H9 (cell line): ENCODE measurements at regions not wholly inside any gene's neighbourhood (a gene's known extent, or its start where the extent isn't known, plus 50 kb on each side); places are given as distances from the start of the nearest gene placed in this dataset.

Source experiments
- DNase-seq: peaks from one replicate; pipeline ENCODE4 v3.0.0-alpha.2; 2017
- H2AFZ ChIP-seq: one replicate; pipeline ENCODE4 v1.6.1; 2013; ENCODE audit warnings: mild to moderate bottlenecking, low read length, control low read depth, moderate library complexity
- H2AK5ac ChIP-seq: 2 replicates; pipeline ENCODE4 v1.6.1; 2013; ENCODE audit warnings: low read length, control low read depth, mixed read lengths; ENCODE audit not compliant: insufficient read length
- H2BK120ac ChIP-seq: one replicate; pipeline ENCODE4 v1.6.1; 2013; ENCODE audit warnings: low read depth, mild to moderate bottlenecking, low read length, control low read depth, inconsistent platforms; ENCODE audit not compliant: poor library complexity, severe bottlenecking
- H2BK12ac ChIP-seq: 2 replicates; pipeline ENCODE4 v1.6.1; 2013; ENCODE audit warnings: low read length, control low read depth, mixed read lengths, low read depth; ENCODE audit not compliant: insufficient read length
- H2BK15ac ChIP-seq: 2 replicates; pipeline ENCODE4 v1.6.1; 2013; ENCODE audit warnings: low read depth, low read length, control low read depth
- H2BK20ac ChIP-seq: one replicate; pipeline ENCODE4 v1.6.1; 2013; ENCODE audit warnings: low read depth, mild to moderate bottlenecking, low read length, control low read depth, inconsistent platforms; ENCODE audit not compliant: poor library complexity, severe bottlenecking
- H2BK5ac ChIP-seq: 2 replicates; pipeline ENCODE4 v1.6.1; 2013; ENCODE audit warnings: low read length, control low read depth, mixed read lengths; ENCODE audit not compliant: insufficient read length
- H3K14ac ChIP-seq: 2 replicates; pipeline ENCODE4 v1.6.1; 2013; ENCODE audit warnings: low read length, control low read depth; ENCODE audit not compliant: insufficient read depth
- H3K18ac ChIP-seq: 2 replicates; pipeline ENCODE4 v1.6.1; 2013; ENCODE audit warnings: low read depth, mild to moderate bottlenecking, mixed read lengths, low read length, control low read depth; ENCODE audit not compliant: insufficient read length
- H3K23ac ChIP-seq: 2 replicates; pipeline ENCODE4 v1.6.1; 2013; ENCODE audit warnings: low read length, control low read depth, mixed read lengths, low read depth; ENCODE audit not compliant: insufficient read length
- H3K23me2 ChIP-seq: 2 replicates; pipeline ENCODE4 v1.6.1; 2013; ENCODE audit warnings: low read depth, mild to moderate bottlenecking, mixed read lengths, low read length, control low read depth; ENCODE audit not compliant: insufficient read length, poor library complexity, severe bottlenecking
- H3K27ac ChIP-seq: 2 replicates; pipeline ENCODE4 v1.5.1; 2013; ENCODE audit warnings: low read length, control low read depth, mixed read lengths, low read depth; ENCODE audit not compliant: insufficient read length
- H3K27me3 ChIP-seq: 2 replicates; pipeline ENCODE4 v1.6.1; 2013; ENCODE audit warnings: low read length, control low read depth, inconsistent platforms; ENCODE audit not compliant: insufficient read depth
- H3K4ac ChIP-seq: 2 replicates; pipeline ENCODE4 v1.6.1; 2013; ENCODE audit warnings: low read depth, mild to moderate bottlenecking, control low read depth, inconsistent platforms, low read length, moderate library complexity
- H3K4me1 ChIP-seq: 2 replicates; pipeline ENCODE4 v1.6.1; 2013; ENCODE audit warnings: low read length, control low read depth, inconsistent platforms; ENCODE audit not compliant: insufficient read depth
- H3K4me2 ChIP-seq: 2 replicates; pipeline ENCODE4 v1.6.1; 2013; ENCODE audit warnings: low read length, control low read depth, mixed read lengths; ENCODE audit not compliant: insufficient read length, insufficient read depth
- H3K56ac ChIP-seq: 2 replicates; pipeline ENCODE4 v1.6.1; 2013; ENCODE audit warnings: low read depth, mild to moderate bottlenecking, mixed read lengths, low read length, control low read depth; ENCODE audit not compliant: insufficient read length
- H3K79me1 ChIP-seq: 2 replicates; pipeline ENCODE4 v1.6.1; 2013; ENCODE audit warnings: low read depth, mild to moderate bottlenecking, moderate library complexity, low read length, control low read depth, inconsistent platforms; ENCODE audit not compliant: insufficient read depth, poor library complexity, severe bottlenecking
- H3K79me2 ChIP-seq: 2 replicates; pipeline ENCODE4 v1.6.1; 2013; ENCODE audit warnings: low read length, control low read depth, inconsistent platforms; ENCODE audit not compliant: insufficient read depth
- H3K9ac ChIP-seq: 2 replicates; pipeline ENCODE4 v1.6.1; 2013; ENCODE audit warnings: low read length, control low read depth, mixed read lengths; ENCODE audit not compliant: insufficient read length; ENCODE audit errors: extremely low read depth
- H3K9me3 ChIP-seq: one replicate; pipeline ENCODE4 v1.6.1; 2013; ENCODE audit warnings: low read depth, low read length, inconsistent platforms; ENCODE audit not compliant: control insufficient read depth
- H3T11ph ChIP-seq: one replicate; pipeline ENCODE4 v1.6.1; 2013; ENCODE audit warnings: mild to moderate bottlenecking, low read length, control low read depth, inconsistent platforms
- H4K20me1 ChIP-seq: one replicate; pipeline ENCODE4 v1.6.1; 2013; ENCODE audit not compliant: control insufficient read depth, insufficient read length, insufficient read depth
- H4K5ac ChIP-seq: 2 replicates; pipeline ENCODE4 v1.6.1; 2013; ENCODE audit warnings: low read depth, mild to moderate bottlenecking, mixed read lengths, low read length, control low read depth; ENCODE audit not compliant: insufficient read length
- H4K8ac ChIP-seq: replicated peaks from 2 replicates; pipeline ENCODE4 v1.6.1; 2013; ENCODE audit warnings: low read length, control low read depth, mixed read lengths, low read depth; ENCODE audit not compliant: insufficient read length
- H4K91ac ChIP-seq: 2 replicates; pipeline ENCODE4 v1.6.1; 2013; ENCODE audit warnings: low read depth, mild to moderate bottlenecking, moderate library complexity, mixed read lengths, low read length, control low read depth; ENCODE audit not compliant: insufficient read length
- H3K27ac Mint-ChIP-seq, 3 experiments: 2 replicates in 2 of 3; 3 replicates in 1 of 3; pipeline ENCODE4 v1.8.0; 2020 to 2021; ENCODE audit warnings: mixed read lengths in 3 of 3, mild to moderate bottlenecking in 1 of 3, moderate library complexity in 1 of 3
- H3K27me3 Mint-ChIP-seq: 2 replicates; pipeline ENCODE4 v1.8.0; 2021; ENCODE audit warnings: low read depth, mild to moderate bottlenecking, moderate library complexity, mixed read lengths
- H3K36me3 Mint-ChIP-seq, 3 experiments: 2 replicates in 2 of 3; 3 replicates in 1 of 3; pipeline ENCODE4 v1.8.0; 2020 to 2021; ENCODE audit warnings: low read depth in 3 of 3, mixed read lengths in 3 of 3; ENCODE audit not compliant: insufficient read depth in 1 of 3
- H3K4me1 Mint-ChIP-seq, 2 experiments: 2 replicates each; pipeline ENCODE4 v1.8.0; 2020; ENCODE audit warnings: mixed read lengths in 2 of 2
- H3K4me3 Mint-ChIP-seq, 2 experiments: 2 replicates in 1 of 2; 3 replicates in 1 of 2; pipeline ENCODE4 v1.8.0; 2020 to 2021; ENCODE audit warnings: mild to moderate bottlenecking in 2 of 2, mixed read lengths in 2 of 2, moderate library complexity in 1 of 2
- H3K9me3 Mint-ChIP-seq, 2 experiments: 2 replicates in 1 of 2; 3 replicates in 1 of 2; pipeline ENCODE4 v1.8.0; 2020; ENCODE audit warnings: mild to moderate bottlenecking in 2 of 2, mixed read lengths in 2 of 2, moderate library complexity in 1 of 2
- CTCF ChIP-seq: fragments of 200-600 bp; sonication (generic); conservative IDR thresholded peaks from 3 replicates; pipeline ENCODE4 v1.8.0; 2021; ENCODE audit warnings: antibody characterized with exemption, mild to moderate bottlenecking
- WGBS: extraction: QIAGEN DNeasy Blood & Tissue Kit; methylation state at CpG from one replicate; pipeline ENCODE4 v1.1.7; 2013; ENCODE audit warnings: missing lambda C conversion rate, low lambda C conversion rate, mixed read lengths; ENCODE audit not compliant: insufficient read length; ENCODE audit errors: extremely low coverage; 5-methylcytosine and 5-hydroxymethylcytosine counted together

GRCh38 chr5:121726991-121727390, 124.7 kb upstream of the FTMT start:
- H3K18ac ChIP-seq, result no peak overlapping the region
- H3K23me2 ChIP-seq, result no peaks in the 10 kb centered on the region
- H4K8ac ChIP-seq, result no peak overlapping the region
- H3K27me3 ChIP-seq, result no peaks in the 10 kb centered on the region
- H3K27ac ChIP-seq, result no peak overlapping the region
- H3K23ac ChIP-seq, result no peak overlapping the region
- no peak overlapping the region for H3K4ac ChIP-seq
- no peak overlapping the region for H2BK120ac ChIP-seq
- no peaks in the 10 kb centered on the region for H3K79me1 ChIP-seq
- H3K4me2 ChIP-seq, result no peak overlapping the region
- H4K5ac ChIP-seq, result no peak overlapping the region
- H3K79me2 ChIP-seq, result no peaks in the 10 kb centered on the region
- no CpG with 5 or more reads among the region's 8 CpGs for WGBS
- no peak for TF ChIP-seq CTCF
- H3K9ac ChIP-seq, result no peak overlapping the region
- no peaks in the 10 kb centered on the region for H3K27me3 Mint-ChIP-seq
- H3K36me3 Mint-ChIP-seq, result no peaks in the 10 kb centered on the region
- H4K20me1 ChIP-seq, result no peaks in the 10 kb centered on the region
- no peaks in the 10 kb centered on the region for H3K9me3 ChIP-seq
- no peak overlapping the region for H3T11ph ChIP-seq
- H2BK20ac ChIP-seq, result no peak overlapping the region
- H3K4me1 ChIP-seq, result no peaks in the 10 kb centered on the region; the same call in 1 of the 2 replicates
- no peak overlapping the region for H2AK5ac ChIP-seq
- no peak overlapping the region for H4K91ac ChIP-seq
- H2AFZ ChIP-seq, result no peak overlapping the region
- H3K9me3 Mint-ChIP-seq, result peaks cover 1% of the 10 kb centered on the region in 2 experiments; a peak in 3 of 5 replicates
- peaks cover 0 to 3% of the 10 kb centered on the region in 2 experiments; a peak in 3 of 4 replicates for H3K4me1 Mint-ChIP-seq
- DNase-seq, result no peak
- no peak overlapping the region for H2BK12ac ChIP-seq
- H3K4me3 Mint-ChIP-seq, result no peak overlapping the region
- no peak overlapping the region for H3K27ac Mint-ChIP-seq
- H3K14ac ChIP-seq, result no peak overlapping the region
- H3K56ac ChIP-seq, result no peak overlapping the region
- H2BK15ac ChIP-seq, result no peak overlapping the region
- H2BK5ac ChIP-seq, result no peak overlapping the region
